Loucy (cell line): ENCODE measurements at regions not wholly inside any gene's neighbourhood (a gene's known extent, or its start where the extent isn't known, plus 50 kb on each side); places are given as distances from the start of the nearest gene placed in this dataset.

ENCODE experiments used
- H2AFZ ChIP-seq: fragments of 200-600 bp; sonication (generic); 2 replicates; pipeline ENCODE4 v1.6.0; 2016; ENCODE audit warnings: antibody characterized with exemption, mild to moderate bottlenecking, low read length, moderate library complexity
- H3F3A ChIP-seq: fragments of 200-600 bp; 2 replicates; pipeline ENCODE4 v1.6.0; 2016; ENCODE audit warnings: antibody characterized with exemption, low read depth, mild to moderate bottlenecking
- H3K27me3 ChIP-seq: fragments of 200-600 bp; sonication (generic); 2 replicates; pipeline ENCODE4 v1.6.1; 2014; ENCODE audit warnings: low read length, mild to moderate bottlenecking; ENCODE audit not compliant: insufficient read depth, poor library complexity, severe bottlenecking
- H3K36me3 ChIP-seq: fragments of 200-600 bp; sonication (generic); 2 replicates; pipeline ENCODE4 v1.6.1; 2016; ENCODE audit warnings: low read length; ENCODE audit not compliant: insufficient read depth
- H3K4me1 ChIP-seq: fragments of 200-600 bp; sonication (generic); 2 replicates; pipeline ENCODE4 v1.5.1; 2014; ENCODE audit warnings: low read length, mild to moderate bottlenecking; ENCODE audit not compliant: insufficient read depth, poor library complexity, severe bottlenecking
- H3K4me2 ChIP-seq: fragments of 200-600 bp; sonication (generic); 2 replicates; pipeline ENCODE4 v1.6.0; 2014; ENCODE audit warnings: antibody characterized with exemption, low read length, low read depth, mild to moderate bottlenecking; ENCODE audit not compliant: poor library complexity, severe bottlenecking
- H3K4me3 ChIP-seq: fragments of 200-600 bp; sonication (generic); 2 replicates; pipeline ENCODE4 v1.5.1; 2014; ENCODE audit warnings: low read length, mild to moderate bottlenecking, mixed read lengths; ENCODE audit not compliant: poor library complexity, severe bottlenecking
- H3K79me2 ChIP-seq: fragments of 200-600 bp; sonication (generic); 2 replicates; pipeline ENCODE4 v1.6.1; 2014; ENCODE audit warnings: low read length; ENCODE audit not compliant: insufficient read depth
- H3K9ac ChIP-seq: fragments of 200-600 bp; sonication (generic); 2 replicates; pipeline ENCODE4 v1.6.0; 2014; ENCODE audit warnings: mild to moderate bottlenecking, low read depth, low read length, moderate library complexity; ENCODE audit not compliant: poor library complexity, severe bottlenecking
- H3K9me2 ChIP-seq: fragments of 200-600 bp; sonication (generic); replicated peaks from 2 replicates; pipeline ENCODE4 v1.6.1; 2016; ENCODE audit warnings: low read depth, low read length, mixed read lengths
- H3K9me3 ChIP-seq: fragments of 200-600 bp; sonication (generic); 2 replicates; pipeline ENCODE4 v1.6.1; 2014; ENCODE audit warnings: mild to moderate bottlenecking, antibody characterized with exemption, low read length, low read depth; ENCODE audit not compliant: insufficient read depth
- H4K20me1 ChIP-seq: fragments of 200-600 bp; sonication (generic); 2 replicates; pipeline ENCODE4 v1.6.0; 2014; ENCODE audit warnings: antibody characterized with exemption, low read length, mild to moderate bottlenecking; ENCODE audit not compliant: insufficient read depth, poor library complexity, severe bottlenecking
- CTCF ChIP-seq: fragments of 200-600 bp; sonication (generic); conservative IDR thresholded peaks from 2 replicates; pipeline ENCODE4 v1.5.1; 2014; ENCODE audit warnings: mild to moderate bottlenecking, antibody characterized with exemption, low read length
- EZH2phosphoT487 ChIP-seq: fragments of 200-600 bp; IDR thresholded peaks from 2 replicates; pipeline ENCODE4 v1.6.1; 2018; ENCODE audit warnings: antibody characterized with exemption, mild to moderate bottlenecking, moderate library complexity, borderline replicate concordance

- Histone ChIP-seq H3K9me3 (no peaks in the 10 kb centered on the region), H3K79me2 (no peaks in the 10 kb centered on the region), H3K4me3 (no peak overlapping the region), H2AFZ (no peak overlapping the region), H3K27me3 (no peaks in the 10 kb centered on the region), H3K36me3 (no peaks in the 10 kb centered on the region), H3K9me2 (no peaks in the 10 kb centered on the region), H4K20me1 (no peaks in the 10 kb centered on the region), H3K4me2 (no peak overlapping the region), H3K9ac (no peak overlapping the region), H3K4me1 (no peaks in the 10 kb centered on the region), H3F3A (no peaks in the 10 kb centered on the region)
- no peak for TF ChIP-seq CTCF
- TF ChIP-seq EZH2phosphoT487 = no peak
Measured at GRCh38 chr14:53695692-53696214, 260.9 kb downstream of the BMP4 start.

GRCh38 chr14:53692885-53693284 is 263.7 kb downstream of the BMP4 start:
- no peak overlapping the region for H3K4me2 ChIP-seq
- TF ChIP-seq CTCF = no peak
- no peak for TF ChIP-seq EZH2phosphoT487
- no peaks in the 10 kb centered on the region for H4K20me1 ChIP-seq
- H3K27me3 ChIP-seq = no peaks in the 10 kb centered on the region
- H3K9ac ChIP-seq = no peak overlapping the region
- H3K4me3 ChIP-seq = no peak overlapping the region
- H3F3A ChIP-seq = no peaks in the 10 kb centered on the region
- no peaks in the 10 kb centered on the region for H3K9me3 ChIP-seq
- H3K79me2 ChIP-seq = no peaks in the 10 kb centered on the region
- no peaks in the 10 kb centered on the region for H3K36me3 ChIP-seq
- H2AFZ ChIP-seq = no peak overlapping the region
- H3K9me2 ChIP-seq = no peaks in the 10 kb centered on the region
- H3K4me1 ChIP-seq = no peaks in the 10 kb centered on the region

- Histone ChIP-seq H3F3A (no peaks in the 10 kb centered on the region), H3K27me3 (no peaks in the 10 kb centered on the region), H4K20me1 (no peaks in the 10 kb centered on the region), H3K9me3 (no peaks in the 10 kb centered on the region), H3K36me3 (no peaks in the 10 kb centered on the region), H3K4me3 (no peak overlapping the region), H3K4me1 (no peaks in the 10 kb centered on the region), H3K79me2 (no peaks in the 10 kb centered on the region), H3K9ac (no peak overlapping the region), H2AFZ (no peak overlapping the region), H3K9me2 (no peaks in the 10 kb centered on the region), H3K4me2 (no peak overlapping the region)
- TF ChIP-seq CTCF = no peak
- no peak for TF ChIP-seq EZH2phosphoT487
Measured at GRCh38 chr14:53692451-53692850, 264.2 kb downstream of the BMP4 start.
